ENCODE measurements at regions not wholly inside any gene's neighbourhood (a gene's known extent, or its start where the extent isn't known, plus 50 kb on each side); places are given as distances from the start of the nearest gene placed in this dataset.

- DNase-seq = no peak
Observed at GRCh38 chr12:29844667-29845066, 60.9 kb upstream of the TMTC1 start.

GRCh38 chr12:29843036-29843435, 59.3 kb upstream of the TMTC1 start:
- DNase-seq = no peak

GRCh38 chr12:29838768-29839167, 55.0 kb upstream of the TMTC1 start:
- DNase-seq = no peak

Measured in NCI-H226 (cell line).